Stomach (tissue), 8 donors: ENCODE measurements at regions not wholly inside any gene's neighbourhood (a gene's known extent, or its start where the extent isn't known, plus 50 kb on each side); places are given as distances from the start of the nearest gene placed in this dataset.

Source experiments
- DNase-seq, 2 donors: peaks; one replicate each; pipeline versions ENCODE4 v3.0.0 to v3.0.0-alpha.2; 2013 to 2019
- H3K27ac ChIP-seq, 5 donors: fragments of 200-600 bp in 4 of 5; sonication (generic) in 4 of 5; one replicate each; pipeline ENCODE4 v1.5.1; 2013 to 2019; ENCODE audit warnings: mild to moderate bottlenecking in 1 of 5, moderate library complexity in 1 of 5
- H3K27me3 ChIP-seq, 3 donors: fragments of 200-600 bp; sonication (generic); one replicate each; pipeline ENCODE4 v1.5.1; 2017 to 2019; ENCODE audit warnings: mixed run types in 1 of 3
- H3K36me3 ChIP-seq, 4 donors: fragments of 200-600 bp; sonication (generic); 1 replicate in 3 of 4; 2 replicates in 1 of 4; pipeline ENCODE4 v1.5.1; 2016 to 2019
- H3K4me1 ChIP-seq, 4 donors: fragments of 200-600 bp; sonication (generic); one replicate each; pipeline ENCODE4 v1.5.1; 2016 to 2019
- H3K4me3 ChIP-seq, 4 donors: fragments of 200-600 bp; sonication (generic) in 3 of 4; one replicate each; pipeline ENCODE4 v1.5.1; 2016 to 2019; ENCODE audit warnings: mild to moderate bottlenecking in 1 of 4
- H3K9me3 ChIP-seq, 4 donors: fragments of 200-600 bp; sonication (generic); one replicate each; pipeline ENCODE4 v1.5.1; 2016 to 2019
- EP300 ChIP-seq: sonication (generic); formaldehyde crosslinking; IDR thresholded peaks from one replicate; pipeline ENCODE4 v1.6.1; 2017; ENCODE audit warnings: antibody characterized with exemption
- POLR2A ChIP-seq, 4 donors: fragments of 450-650 bp; IDR thresholded peaks; one replicate each; pipeline ENCODE4 v1.6.1; 2016; ENCODE audit warnings: antibody characterized with exemption in 4 of 4, control low read depth in 2 of 4, mild to moderate bottlenecking in 1 of 4, moderate library complexity in 1 of 4
- POLR2AphosphoS5 ChIP-seq, 3 donors: sonication (generic); formaldehyde crosslinking; IDR thresholded peaks; one replicate each; pipeline ENCODE4 v1.6.1; 2016; ENCODE audit warnings: antibody characterized with exemption in 3 of 3
- WGBS, 5 donors: extraction: QIAGEN DNeasy Blood & Tissue Kit in 3 of 5; methylation state at CpG; one replicate each; pipeline versions ENCODE4 v1.1.5 to v1.1.7; 2013 to 2018; 5-methylcytosine and 5-hydroxymethylcytosine counted together
- intact Hi-C: fragments of 100-400 bp; cut with DNase I; formaldehyde crosslinking; loops from one replicate; pipeline ENCODE4 v1.15.1; 2023; ENCODE audit warnings: low total_unique reads
- TF ChIP-seq, protein P1 (sequence below), 7 experiments: fragments of 450-650 bp in 4 of 7; fragments of 200-600 bp in 3 of 7; sonication (generic) in 3 of 7; IDR thresholded peaks; one replicate each; pipeline ENCODE4 v1.5.1; 2016 to 2019; ENCODE audit warnings: antibody characterized with exemption in 7 of 7, control low read depth in 2 of 7, mild to moderate bottlenecking in 1 of 7
- donor health status: healthy with polysubstance abuse.
- donor health status: Bipolar disorder and iron deficiency.
- donor health status: healthy.

DNA sequence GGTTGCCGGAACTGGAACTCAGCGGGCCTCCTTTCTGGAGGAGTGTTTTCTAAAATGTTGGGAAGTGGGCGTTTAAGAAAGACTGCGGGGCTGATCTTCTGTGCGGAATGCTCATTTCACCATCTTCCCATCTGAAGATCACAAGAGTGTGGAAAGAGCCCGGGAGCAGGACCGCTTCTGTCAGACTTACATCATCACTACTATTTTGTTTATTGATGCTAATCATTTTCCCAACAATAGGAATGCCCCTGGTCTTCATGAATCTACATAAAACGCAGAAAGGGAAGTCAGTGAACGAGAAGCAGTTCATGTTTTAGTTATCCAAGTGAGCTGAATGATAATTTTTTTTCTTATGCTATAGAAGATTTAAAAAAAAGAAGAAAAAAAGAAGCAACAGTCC is 447.8 kb upstream of the MKI67 start:
- H3K4me1 ChIP-seq: no peaks in the 10 kb centered on the region
- H3K36me3 ChIP-seq: no peaks in the 10 kb centered on the region
- TF ChIP-seq, protein P1, sequence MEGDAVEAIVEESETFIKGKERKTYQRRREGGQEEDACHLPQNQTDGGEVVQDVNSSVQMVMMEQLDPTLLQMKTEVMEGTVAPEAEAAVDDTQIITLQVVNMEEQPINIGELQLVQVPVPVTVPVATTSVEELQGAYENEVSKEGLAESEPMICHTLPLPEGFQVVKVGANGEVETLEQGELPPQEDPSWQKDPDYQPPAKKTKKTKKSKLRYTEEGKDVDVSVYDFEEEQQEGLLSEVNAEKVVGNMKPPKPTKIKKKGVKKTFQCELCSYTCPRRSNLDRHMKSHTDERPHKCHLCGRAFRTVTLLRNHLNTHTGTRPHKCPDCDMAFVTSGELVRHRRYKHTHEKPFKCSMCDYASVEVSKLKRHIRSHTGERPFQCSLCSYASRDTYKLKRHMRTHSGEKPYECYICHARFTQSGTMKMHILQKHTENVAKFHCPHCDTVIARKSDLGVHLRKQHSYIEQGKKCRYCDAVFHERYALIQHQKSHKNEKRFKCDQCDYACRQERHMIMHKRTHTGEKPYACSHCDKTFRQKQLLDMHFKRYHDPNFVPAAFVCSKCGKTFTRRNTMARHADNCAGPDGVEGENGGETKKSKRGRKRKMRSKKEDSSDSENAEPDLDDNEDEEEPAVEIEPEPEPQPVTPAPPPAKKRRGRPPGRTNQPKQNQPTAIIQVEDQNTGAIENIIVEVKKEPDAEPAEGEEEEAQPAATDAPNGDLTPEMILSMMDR (IDR thresholded peaks at IDR 0.05): no peak
- TF ChIP-seq EP300 (no peak), POLR2A (IDR thresholded peaks at IDR 0.05) (no peak), POLR2AphosphoS5 (IDR thresholded peaks at IDR 0.05) (no peak)
- WGBS, 5 donors: 79 to 86% (median 82%) methylated on average over 9 of the region's 9 CpGs
- no peaks in the 10 kb centered on the region for H3K9me3 ChIP-seq
- H3K27ac ChIP-seq: no peak overlapping the region
- intact Hi-C loops: no loop called here
- H3K4me3 ChIP-seq: no peak overlapping the region
- H3K27me3 ChIP-seq: peaks cover 0 to 19% (median 0%) of the 10 kb centered on the region in 3 donors
- DNase-seq: no peak

DNA sequence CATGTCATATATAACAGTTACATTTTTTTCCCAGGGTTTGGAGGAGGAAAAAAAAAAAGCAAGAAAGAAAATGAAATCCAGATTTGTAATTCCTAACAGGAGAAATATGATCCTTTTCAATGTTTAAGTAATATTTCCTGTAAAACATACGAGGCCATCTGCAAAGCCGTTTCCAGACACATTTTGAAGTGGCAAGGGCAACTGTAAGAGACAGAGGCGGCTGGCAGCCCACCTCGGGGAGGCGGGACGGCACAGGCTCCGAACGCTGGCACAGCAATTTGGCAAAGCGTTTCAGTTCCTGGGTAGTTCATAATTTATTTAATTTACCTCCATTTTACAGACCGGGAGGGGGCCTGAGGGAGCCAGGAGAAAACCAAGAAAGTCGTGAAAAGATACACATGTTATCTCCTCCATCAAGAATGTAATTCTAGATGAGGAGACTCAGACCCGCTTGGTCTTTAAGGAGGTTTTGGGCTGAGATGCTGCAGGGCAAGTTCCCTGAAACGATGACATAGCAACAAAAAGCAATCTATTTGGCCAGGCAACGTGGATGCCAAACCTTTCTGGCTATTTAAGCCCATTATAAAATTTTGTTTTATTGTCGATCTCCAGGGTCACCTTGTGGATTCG is 448.5 kb upstream of the MKI67 start:
- H3K36me3 ChIP-seq: no peaks in the 10 kb centered on the region
- intact Hi-C loops: no loop called here
- H3K4me1 ChIP-seq: no peaks in the 10 kb centered on the region
- no peak overlapping the region for H3K4me3 ChIP-seq
- TF ChIP-seq EP300 (no peak), POLR2AphosphoS5 (IDR thresholded peaks at IDR 0.05) (no peak), POLR2A (IDR thresholded peaks at IDR 0.05) (no peak)
- TF ChIP-seq, protein P1 (IDR thresholded peaks at IDR 0.05): no peak
- no peak for DNase-seq
- WGBS, 5 donors: 62 to 72% (median 67%) methylated on average over 16 of the region's 16 CpGs
- H3K27me3 ChIP-seq: peaks cover 0 to 19% (median 0%) of the 10 kb centered on the region in 3 donors
- no peak overlapping the region for H3K27ac ChIP-seq
- H3K9me3 ChIP-seq: no peaks in the 10 kb centered on the region

DNA sequence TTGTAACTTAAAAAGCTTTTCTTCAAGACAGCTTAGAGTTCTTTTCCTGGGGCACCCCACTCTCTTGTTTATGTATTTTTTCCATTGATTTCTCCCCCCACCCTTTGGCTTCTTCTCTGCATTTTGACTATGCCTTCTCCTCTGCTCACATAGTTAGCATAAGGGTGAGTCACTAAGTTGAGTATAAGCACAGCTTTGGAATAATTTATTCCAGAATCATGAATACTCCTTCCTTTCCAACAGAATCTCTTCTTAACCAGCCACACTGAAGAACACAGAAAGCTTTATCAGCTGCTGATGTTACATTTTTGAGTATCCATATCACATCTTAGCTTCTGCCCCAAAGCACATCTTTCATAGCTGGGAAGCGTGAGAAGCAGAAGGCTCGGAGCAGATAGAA is 449.5 kb upstream of the MKI67 start:
- TF ChIP-seq POLR2AphosphoS5 (IDR thresholded peaks at IDR 0.05) (no peak), EP300 (no peak), POLR2A (IDR thresholded peaks at IDR 0.05) (no peak)
- intact Hi-C loops: no loop called here
- H3K27me3 ChIP-seq: peaks cover 0 to 19% (median 0%) of the 10 kb centered on the region in 3 donors
- no peaks in the 10 kb centered on the region for H3K4me1 ChIP-seq
- DNase-seq: no peak
- no peaks in the 10 kb centered on the region for H3K9me3 ChIP-seq
- no peaks in the 10 kb centered on the region for H3K36me3 ChIP-seq
- no peak overlapping the region for H3K27ac ChIP-seq
- WGBS, 5 donors: 76 to 97% (median 94%) methylated on average over 2 of the region's 2 CpGs
- H3K4me3 ChIP-seq: no peak overlapping the region

DNA sequence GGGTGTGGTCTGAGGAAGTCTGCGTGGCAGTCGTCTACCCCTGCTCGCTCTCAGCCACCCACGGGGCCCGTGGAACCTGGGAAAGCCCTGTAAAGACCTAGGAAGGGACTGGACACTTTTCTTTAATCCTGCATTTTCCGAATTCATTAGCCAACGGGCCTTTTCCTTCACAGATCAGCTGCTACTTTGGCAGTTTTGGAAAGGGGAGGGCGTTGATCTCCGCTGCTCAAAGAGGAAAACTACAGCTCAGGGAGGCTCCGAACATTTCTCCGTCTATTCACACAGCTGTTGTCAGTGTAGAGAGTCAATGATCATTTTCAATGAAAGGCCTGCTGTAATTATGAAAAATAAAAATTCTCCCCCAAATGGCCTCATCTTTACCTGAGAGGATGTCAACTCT is 450.1 kb upstream of the MKI67 start:
- peaks cover 0 to 19% (median 0%) of the 10 kb centered on the region in 3 donors for H3K27me3 ChIP-seq
- no peak overlapping the region for H3K27ac ChIP-seq
- H3K4me1 ChIP-seq: no peaks in the 10 kb centered on the region
- no peak overlapping the region for H3K4me3 ChIP-seq
- H3K9me3 ChIP-seq: no peaks in the 10 kb centered on the region
- no peaks in the 10 kb centered on the region for H3K36me3 ChIP-seq
- WGBS, 5 donors: 84 to 91% (median 89%) methylated on average over 11 of the region's 11 CpGs
- no peak for DNase-seq
- TF ChIP-seq POLR2AphosphoS5 (IDR thresholded peaks at IDR 0.05) (no peak), EP300 (no peak), POLR2A (IDR thresholded peaks at IDR 0.05) (no peak)
- TF ChIP-seq, protein P1 (IDR thresholded peaks at IDR 0.05): no peak
- intact Hi-C loops: no loop called here

DNA sequence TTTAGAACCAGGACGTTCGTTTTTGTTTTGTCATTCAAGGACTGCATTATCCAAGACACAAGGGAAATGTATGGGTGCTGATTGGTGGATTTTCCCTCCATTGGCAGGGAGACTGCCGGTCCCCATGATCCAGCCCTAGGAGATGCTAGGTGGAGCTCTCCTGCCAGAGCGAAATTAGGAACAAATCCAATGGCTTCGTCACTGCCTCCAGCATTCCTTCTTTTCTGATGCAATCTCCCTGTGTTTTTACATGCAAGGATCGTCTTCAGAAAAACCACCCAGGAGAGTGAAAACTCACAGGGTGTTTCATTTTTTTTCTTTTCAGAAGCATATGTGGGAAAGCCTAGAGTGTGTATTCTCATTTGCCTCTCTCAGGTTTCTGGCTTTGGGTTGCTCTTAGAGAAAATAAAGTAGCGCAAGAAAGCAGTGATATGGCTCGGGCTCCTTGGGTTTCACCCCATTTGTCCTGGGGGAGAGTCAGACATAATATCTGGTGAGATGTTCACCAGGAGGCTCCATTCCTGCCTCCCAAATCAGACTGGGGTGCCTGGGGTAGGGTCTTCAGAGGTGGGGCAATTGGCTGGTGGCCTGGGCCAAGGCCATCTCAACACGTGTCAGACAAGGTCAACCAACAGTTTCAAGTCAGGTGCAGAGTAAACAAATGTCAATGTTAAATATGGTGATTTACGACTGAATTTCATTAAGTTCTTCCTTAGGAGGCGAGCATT is 450.9 kb upstream of the MKI67 start:
- TF ChIP-seq EP300 (no peak), POLR2AphosphoS5 (IDR thresholded peaks at IDR 0.05) (no peak), POLR2A (IDR thresholded peaks at IDR 0.05) (no peak)
- TF ChIP-seq, protein P1 (IDR thresholded peaks at IDR 0.05): no peak
- H3K4me3 ChIP-seq: no peak overlapping the region
- intact Hi-C loops: no loop called here
- H3K4me1 ChIP-seq: no peaks in the 10 kb centered on the region
- no peaks in the 10 kb centered on the region for H3K9me3 ChIP-seq
- H3K36me3 ChIP-seq: no peaks in the 10 kb centered on the region
- 80 to 84% (median 81%) methylated on average over 11 of the region's 11 CpGs for WGBS, 5 donors
- peak in 1 of 2 donors; percentile 37 for DNase-seq
- no peak overlapping the region for H3K27ac ChIP-seq
- peaks cover 0 to 19% (median 0%) of the 10 kb centered on the region in 3 donors for H3K27me3 ChIP-seq
